IPS-15b (cell line): ENCODE measurements at regions not wholly inside any gene's neighbourhood (a gene's known extent, or its start where the extent isn't known, plus 50 kb on each side); places are given as distances from the start of the nearest gene placed in this dataset.

Source experiments
- H3K27me3 ChIP-seq: one replicate; pipeline ENCODE4 v1.6.1; 2013; ENCODE audit warnings: low read length; ENCODE audit not compliant: control insufficient read depth, insufficient read depth
- H3K36me3 ChIP-seq: one replicate; pipeline ENCODE4 v1.6.1; 2013; ENCODE audit warnings: low read length; ENCODE audit not compliant: control insufficient read depth, insufficient read depth
- H3K4me1 ChIP-seq: one replicate; pipeline ENCODE4 v1.6.1; 2013; ENCODE audit warnings: mild to moderate bottlenecking, low read length; ENCODE audit not compliant: control insufficient read depth, insufficient read depth
- H3K4me3 ChIP-seq: one replicate; pipeline ENCODE4 v1.5.1; 2013; ENCODE audit warnings: low read depth, low read length
- H3K9ac ChIP-seq: one replicate; pipeline ENCODE4 v1.6.1; 2013; ENCODE audit warnings: low read depth, mild to moderate bottlenecking, low read length
- H3K9me3 ChIP-seq: one replicate; pipeline ENCODE4 v1.6.1; 2013; ENCODE audit warnings: mild to moderate bottlenecking, low read length; ENCODE audit not compliant: control insufficient read depth, insufficient read depth

- Histone ChIP-seq H3K36me3 (no peaks in the 10 kb centered on the region), H3K4me1 (no peaks in the 10 kb centered on the region), H3K27me3 (no peaks in the 10 kb centered on the region), H3K9me3 (no peaks in the 10 kb centered on the region), H3K9ac (no peak overlapping the region), H3K4me3 (no peak overlapping the region)
Measured at GRCh38 chr5:68137511-68138140, 77.9 kb upstream of the PIK3R1 start.

GRCh38 chr5:68134669-68135313, 80.8 kb upstream of the PIK3R1 start:
- Histone ChIP-seq H3K27me3 (no peaks in the 10 kb centered on the region), H3K4me3 (no peak overlapping the region), H3K4me1 (no peaks in the 10 kb centered on the region), H3K9me3 (no peaks in the 10 kb centered on the region), H3K9ac (no peak overlapping the region), H3K36me3 (no peaks in the 10 kb centered on the region)

- Histone ChIP-seq H3K4me1 (no peaks in the 10 kb centered on the region), H3K4me3 (no peak overlapping the region), H3K9me3 (no peaks in the 10 kb centered on the region), H3K9ac (no peak overlapping the region), H3K27me3 (no peaks in the 10 kb centered on the region), H3K36me3 (no peaks in the 10 kb centered on the region)
Measured at GRCh38 chr5:68134033-68134668, 81.4 kb upstream of the PIK3R1 start.

GRCh38 chr5:68130253-68130652, 85.3 kb upstream of the PIK3R1 start:
- no peaks in the 10 kb centered on the region for H3K27me3 ChIP-seq
- no peaks in the 10 kb centered on the region for H3K4me1 ChIP-seq
- H3K4me3 ChIP-seq, result no peak overlapping the region
- H3K9ac ChIP-seq, result no peak overlapping the region
- H3K9me3 ChIP-seq, result no peaks in the 10 kb centered on the region
- H3K36me3 ChIP-seq, result no peaks in the 10 kb centered on the region

GRCh38 chr5:68129364-68129763, 86.2 kb upstream of the PIK3R1 start:
- Histone ChIP-seq H3K9me3 (no peaks in the 10 kb centered on the region), H3K9ac (no peak overlapping the region), H3K4me3 (no peak overlapping the region), H3K4me1 (no peaks in the 10 kb centered on the region), H3K36me3 (no peaks in the 10 kb centered on the region), H3K27me3 (no peaks in the 10 kb centered on the region)

- no peaks in the 10 kb centered on the region for H3K4me1 ChIP-seq
- no peaks in the 10 kb centered on the region for H3K36me3 ChIP-seq
- H3K9ac ChIP-seq, result no peak overlapping the region
- no peaks in the 10 kb centered on the region for H3K27me3 ChIP-seq
- H3K9me3 ChIP-seq, result no peaks in the 10 kb centered on the region
- H3K4me3 ChIP-seq, result no peak overlapping the region
Measured at GRCh38 chr5:68126886-68127285, 88.7 kb upstream of the PIK3R1 start.

- Histone ChIP-seq H3K4me1 (no peaks in the 10 kb centered on the region), H3K9me3 (no peaks in the 10 kb centered on the region), H3K4me3 (no peak overlapping the region), H3K27me3 (no peaks in the 10 kb centered on the region), H3K9ac (no peak overlapping the region), H3K36me3 (no peaks in the 10 kb centered on the region)
Measured at GRCh38 chr5:68122439-68123328, 92.9 kb upstream of the PIK3R1 start.

- no peak overlapping the region for H3K4me3 ChIP-seq
- no peak overlapping the region for H3K9ac ChIP-seq
- H3K4me1 ChIP-seq, result no peaks in the 10 kb centered on the region
- H3K27me3 ChIP-seq, result no peaks in the 10 kb centered on the region
- no peaks in the 10 kb centered on the region for H3K36me3 ChIP-seq
- no peaks in the 10 kb centered on the region for H3K9me3 ChIP-seq
Measured at GRCh38 chr5:68116868-68117411, 98.6 kb upstream of the PIK3R1 start.

GRCh38 chr5:68116408-68116807, 99.1 kb upstream of the PIK3R1 start:
- Histone ChIP-seq H3K4me3 (no peak overlapping the region), H3K4me1 (no peaks in the 10 kb centered on the region), H3K36me3 (no peaks in the 10 kb centered on the region), H3K9ac (no peak overlapping the region), H3K27me3 (no peaks in the 10 kb centered on the region), H3K9me3 (no peaks in the 10 kb centered on the region)

- Histone ChIP-seq H3K36me3 (no peaks in the 10 kb centered on the region), H3K9me3 (no peaks in the 10 kb centered on the region), H3K4me1 (no peaks in the 10 kb centered on the region), H3K27me3 (no peaks in the 10 kb centered on the region), H3K9ac (no peak overlapping the region), H3K4me3 (no peak overlapping the region)
Measured at GRCh38 chr5:68115584-68115983, 100.0 kb upstream of the PIK3R1 start.

GRCh38 chr5:68114378-68115040, 101.0 kb upstream of the PIK3R1 start:
- no peak overlapping the region for H3K4me3 ChIP-seq
- H3K4me1 ChIP-seq, result no peaks in the 10 kb centered on the region
- H3K9ac ChIP-seq, result no peak overlapping the region
- H3K27me3 ChIP-seq, result no peaks in the 10 kb centered on the region
- no peaks in the 10 kb centered on the region for H3K9me3 ChIP-seq
- H3K36me3 ChIP-seq, result no peaks in the 10 kb centered on the region
